ENCODE measurements at regions not wholly inside any gene's neighbourhood (a gene's known extent, or its start where the extent isn't known, plus 50 kb on each side); places are given as distances from the start of the nearest gene placed in this dataset.

DNA sequence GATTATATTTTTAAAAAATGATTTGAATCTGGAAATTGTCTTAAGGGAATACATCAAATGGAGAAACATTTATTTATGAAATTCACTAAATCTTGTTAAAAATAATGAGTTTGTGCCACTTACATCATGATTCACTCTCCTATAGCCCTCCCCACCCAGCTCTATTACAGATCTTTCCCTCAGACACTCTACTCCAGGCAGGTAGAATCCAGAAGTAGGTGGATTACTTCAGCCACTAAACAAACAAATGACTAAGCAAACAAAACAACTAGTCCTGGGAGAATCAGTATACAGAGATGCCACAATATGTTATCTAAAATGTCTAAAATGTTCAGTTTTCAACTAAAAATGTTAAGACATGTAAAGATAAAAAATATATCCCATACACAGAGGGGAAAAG is 608.1 kb upstream of the UBE2E2 start:
- no peak for TF ChIP-seq ZFX (IDR thresholded peaks at IDR 0.05; ENCODE audit: borderline replicate concordance)
- TF ChIP-seq, protein P1, sequence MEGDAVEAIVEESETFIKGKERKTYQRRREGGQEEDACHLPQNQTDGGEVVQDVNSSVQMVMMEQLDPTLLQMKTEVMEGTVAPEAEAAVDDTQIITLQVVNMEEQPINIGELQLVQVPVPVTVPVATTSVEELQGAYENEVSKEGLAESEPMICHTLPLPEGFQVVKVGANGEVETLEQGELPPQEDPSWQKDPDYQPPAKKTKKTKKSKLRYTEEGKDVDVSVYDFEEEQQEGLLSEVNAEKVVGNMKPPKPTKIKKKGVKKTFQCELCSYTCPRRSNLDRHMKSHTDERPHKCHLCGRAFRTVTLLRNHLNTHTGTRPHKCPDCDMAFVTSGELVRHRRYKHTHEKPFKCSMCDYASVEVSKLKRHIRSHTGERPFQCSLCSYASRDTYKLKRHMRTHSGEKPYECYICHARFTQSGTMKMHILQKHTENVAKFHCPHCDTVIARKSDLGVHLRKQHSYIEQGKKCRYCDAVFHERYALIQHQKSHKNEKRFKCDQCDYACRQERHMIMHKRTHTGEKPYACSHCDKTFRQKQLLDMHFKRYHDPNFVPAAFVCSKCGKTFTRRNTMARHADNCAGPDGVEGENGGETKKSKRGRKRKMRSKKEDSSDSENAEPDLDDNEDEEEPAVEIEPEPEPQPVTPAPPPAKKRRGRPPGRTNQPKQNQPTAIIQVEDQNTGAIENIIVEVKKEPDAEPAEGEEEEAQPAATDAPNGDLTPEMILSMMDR (IDR thresholded peaks at IDR 0.05): no peak
- H3K27ac ChIP-seq: no peak overlapping the region

DNA sequence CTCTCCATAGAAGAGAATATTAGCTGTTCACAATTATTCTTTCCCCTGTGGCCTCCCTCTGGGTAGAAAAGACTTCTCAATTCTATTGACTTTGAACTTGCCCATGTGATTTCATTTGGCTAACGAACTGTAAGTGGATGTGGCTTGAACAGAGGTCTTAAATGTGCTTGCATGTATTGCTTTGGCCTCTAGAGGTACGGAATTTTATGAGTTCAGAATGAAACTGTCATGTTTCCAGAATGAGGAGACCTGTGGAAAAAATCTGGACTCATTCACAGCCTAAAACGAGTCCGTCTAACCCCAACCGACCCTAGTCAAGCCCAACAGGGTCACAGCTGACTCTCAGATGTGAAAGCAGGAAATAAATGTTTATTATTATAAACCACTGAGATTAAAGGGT is 596.7 kb upstream of the UBE2E2 start:
- H3K27ac ChIP-seq: no peak overlapping the region
- TF ChIP-seq, protein P1 (IDR thresholded peaks at IDR 0.05): no peak
- TF ChIP-seq ZFX (IDR thresholded peaks at IDR 0.05; ENCODE audit: borderline replicate concordance): no peak

DNA sequence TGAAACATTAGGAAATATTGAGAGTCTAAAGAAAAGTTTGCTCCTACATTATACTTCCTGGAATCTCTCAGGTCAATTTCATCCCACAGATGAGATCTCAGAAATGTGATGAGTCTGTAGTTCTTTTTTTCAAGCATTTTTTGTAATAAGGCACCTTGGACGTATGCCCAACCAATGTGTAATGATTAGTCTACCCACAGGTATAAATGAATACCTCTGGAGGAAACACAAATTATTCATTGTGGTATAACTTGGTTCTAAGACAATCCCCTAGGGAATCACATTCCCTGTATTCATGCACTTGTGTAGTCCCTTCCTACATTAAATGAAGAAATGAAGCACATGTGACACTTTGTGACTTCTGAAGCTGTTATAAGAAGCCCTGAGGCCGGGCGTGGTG is 596.2 kb upstream of the UBE2E2 start:
- H3K27ac ChIP-seq: no peak overlapping the region
- TF ChIP-seq, protein P1 (IDR thresholded peaks at IDR 0.05): no peak
- no peak for TF ChIP-seq ZFX (IDR thresholded peaks at IDR 0.05; ENCODE audit: borderline replicate concordance)

DNA sequence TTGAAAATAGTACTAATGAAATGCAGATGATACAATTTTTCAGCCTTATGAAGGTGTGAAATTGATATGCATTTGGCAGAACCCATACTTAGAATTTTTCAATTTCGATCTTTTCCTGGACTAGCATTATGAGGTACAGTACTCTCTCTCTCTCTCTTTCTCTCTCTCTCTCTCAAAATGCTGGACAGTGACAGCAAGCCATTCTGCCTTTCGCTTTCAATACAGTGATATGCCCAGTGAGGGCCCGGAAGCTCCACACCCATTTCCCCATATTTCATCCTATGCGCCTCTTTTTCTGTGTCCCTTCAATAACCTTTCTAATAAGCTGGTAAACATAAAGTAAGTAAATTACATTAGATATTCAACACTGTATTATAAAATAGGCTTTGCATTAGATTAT is 595.0 kb upstream of the UBE2E2 start:
- no peak overlapping the region for H3K27ac ChIP-seq
- no peak for TF ChIP-seq ZFX (IDR thresholded peaks at IDR 0.05; ENCODE audit: borderline replicate concordance)
- TF ChIP-seq, protein P1 (IDR thresholded peaks at IDR 0.05): no peak

DNA sequence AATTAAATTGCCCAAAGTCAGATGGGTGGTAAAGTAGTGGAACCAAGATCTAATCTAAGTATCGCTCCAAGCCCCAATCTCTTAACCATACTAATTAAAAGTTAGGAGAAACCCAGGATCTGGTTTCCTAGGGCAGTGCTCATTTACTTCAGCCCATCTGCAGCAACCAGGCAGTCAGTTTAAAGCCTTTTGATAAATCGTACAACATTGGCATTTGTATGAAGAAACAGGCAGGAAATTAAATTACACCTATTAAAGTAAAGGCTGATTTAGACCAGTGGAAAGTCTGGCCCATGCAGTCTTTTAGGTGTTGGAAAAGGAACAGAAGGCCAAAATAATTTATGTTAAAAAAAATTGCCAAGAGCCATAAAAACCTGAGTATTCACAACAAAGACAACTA is 594.4 kb upstream of the UBE2E2 start:
- TF ChIP-seq, protein P1 (IDR thresholded peaks at IDR 0.05): no peak
- TF ChIP-seq ZFX (IDR thresholded peaks at IDR 0.05; ENCODE audit: borderline replicate concordance): no peak
- no peak overlapping the region for H3K27ac ChIP-seq

DNA sequence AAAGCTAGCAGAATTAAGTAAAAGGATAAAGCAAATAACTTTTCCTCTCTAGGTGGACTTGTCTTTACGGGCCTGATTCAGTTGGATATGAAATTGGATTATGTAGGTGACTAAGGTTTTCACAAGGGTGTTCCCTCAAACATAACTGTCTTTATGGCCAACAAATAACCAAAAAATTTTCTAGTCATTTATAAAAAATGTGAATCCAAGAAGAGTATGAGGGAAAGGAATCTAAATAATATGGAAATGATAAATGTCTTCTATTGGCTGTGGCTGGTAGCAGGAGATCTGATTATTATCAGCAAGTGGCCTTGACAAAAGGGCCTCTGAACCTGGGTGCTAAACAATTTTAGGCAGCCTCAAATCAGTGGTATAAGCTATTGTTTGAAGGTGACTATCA is 594.0 kb upstream of the UBE2E2 start:
- H3K27ac ChIP-seq: no peak overlapping the region
- TF ChIP-seq, protein P1 (IDR thresholded peaks at IDR 0.05): no peak
- no peak for TF ChIP-seq ZFX (IDR thresholded peaks at IDR 0.05; ENCODE audit: borderline replicate concordance)

DNA sequence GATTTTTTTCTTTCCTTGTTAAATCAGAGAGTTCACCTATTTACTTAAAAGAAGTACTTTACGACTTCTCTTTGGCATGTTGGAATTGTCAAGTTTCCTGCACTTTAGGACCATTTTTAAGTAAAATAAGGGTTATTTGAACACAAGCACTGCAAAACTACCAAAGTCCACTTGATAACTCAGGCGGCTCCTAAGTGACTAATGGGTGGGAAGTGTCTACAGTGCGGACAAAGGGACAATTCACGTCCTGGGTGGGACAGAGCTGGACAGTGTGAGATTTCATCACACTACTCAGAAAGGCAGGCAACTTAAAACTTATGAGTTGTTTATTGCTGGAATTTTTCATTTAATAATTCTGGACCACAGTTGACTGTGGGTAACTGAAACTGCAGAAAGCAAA is 590.2 kb upstream of the UBE2E2 start:
- no peak overlapping the region for H3K27ac ChIP-seq
- TF ChIP-seq, protein P1 (IDR thresholded peaks at IDR 0.05): no peak
- no peak for TF ChIP-seq ZFX (IDR thresholded peaks at IDR 0.05; ENCODE audit: borderline replicate concordance)

All from 22Rv1 (cell line).